ENCODE measurements at regions not wholly inside any gene's neighbourhood (a gene's known extent, or its start where the extent isn't known, plus 50 kb on each side); places are given as distances from the start of the nearest gene placed in this dataset.

- TF ChIP-seq FOXP2 (optimal IDR thresholded peaks at IDR 0.05; ENCODE audit: borderline replicate concordance, extremely low read depth, extremely low read length, insufficient read depth) (no peak), REST (IDR thresholded peaks at IDR 0.05; ENCODE audit: insufficient read depth in 1 of 2, low read depth in 2 of 2, low read length in 2 of 2) (no peak), SIN3A (IDR thresholded peaks at IDR 0.05; ENCODE audit: borderline replicate concordance, insufficient read depth, low read length) (no peak), TAF1 (IDR thresholded peaks at IDR 0.05; ENCODE audit: borderline replicate concordance, insufficient read depth, low read length) (no peak), POLR2AphosphoS5 (IDR thresholded peaks at IDR 0.05; ENCODE audit: low read depth, low read length) (no peak)
These were observed 92.5 kb downstream of the HAUS1 start for GRCh38 chr18:46196627-46197243.

- TF ChIP-seq TAF1 (IDR thresholded peaks at IDR 0.05; ENCODE audit: borderline replicate concordance, insufficient read depth, low read length) = no peak
- no peak for TF ChIP-seq POLR2AphosphoS5 (IDR thresholded peaks at IDR 0.05; ENCODE audit: low read depth, low read length)
- TF ChIP-seq FOXP2 (optimal IDR thresholded peaks at IDR 0.05; ENCODE audit: borderline replicate concordance, extremely low read depth, extremely low read length, insufficient read depth) = no peak
- TF ChIP-seq SIN3A (IDR thresholded peaks at IDR 0.05; ENCODE audit: borderline replicate concordance, insufficient read depth, low read length) = no peak
- TF ChIP-seq REST (IDR thresholded peaks at IDR 0.05; ENCODE audit: insufficient read depth in 1 of 2, low read depth in 2 of 2, low read length in 2 of 2) = no peak
These were observed 95.4 kb downstream of the HAUS1 start for GRCh38 chr18:46199515-46200147.

- no peak for TF ChIP-seq POLR2AphosphoS5 (IDR thresholded peaks at IDR 0.05; ENCODE audit: low read depth, low read length)
- no peak for TF ChIP-seq REST (IDR thresholded peaks at IDR 0.05; ENCODE audit: insufficient read depth in 1 of 2, low read depth in 2 of 2, low read length in 2 of 2)
- TF ChIP-seq TAF1 (IDR thresholded peaks at IDR 0.05; ENCODE audit: borderline replicate concordance, insufficient read depth, low read length) = no peak
- TF ChIP-seq SIN3A (IDR thresholded peaks at IDR 0.05; ENCODE audit: borderline replicate concordance, insufficient read depth, low read length) = no peak
- TF ChIP-seq FOXP2 (optimal IDR thresholded peaks at IDR 0.05; ENCODE audit: borderline replicate concordance, extremely low read depth, extremely low read length, insufficient read depth) = no peak
These were observed 100.0 kb downstream of the HAUS1 start for GRCh38 chr18:46204143-46204542.

- TF ChIP-seq TAF1 (IDR thresholded peaks at IDR 0.05; ENCODE audit: borderline replicate concordance, insufficient read depth, low read length) = no peak
- TF ChIP-seq SIN3A (IDR thresholded peaks at IDR 0.05; ENCODE audit: borderline replicate concordance, insufficient read depth, low read length) = no peak
- TF ChIP-seq REST (IDR thresholded peaks at IDR 0.05; ENCODE audit: insufficient read depth in 1 of 2, low read depth in 2 of 2, low read length in 2 of 2) = no peak
- no peak for TF ChIP-seq POLR2AphosphoS5 (IDR thresholded peaks at IDR 0.05; ENCODE audit: low read depth, low read length)
- TF ChIP-seq FOXP2 (optimal IDR thresholded peaks at IDR 0.05; ENCODE audit: borderline replicate concordance, extremely low read depth, extremely low read length, insufficient read depth) = no peak
These were observed 103.8 kb downstream of the HAUS1 start for GRCh38 chr18:46207985-46208384.

All from PFSK-1 (cell line).